GM13976 (cell line): ENCODE measurements at regions not wholly inside any gene's neighbourhood (a gene's known extent, or its start where the extent isn't known, plus 50 kb on each side); places are given as distances from the start of the nearest gene placed in this dataset.

Source experiments
- DNase-seq: peaks from one replicate; pipeline ENCODE4 v3.0.0; 2012; ENCODE audit warnings: low spot score
- in situ Hi-C: fragments of 300-500 bp; cut with MboI; formaldehyde crosslinking; loops from one replicate; pipeline ENCODE4 v1.12.0; 2022; ENCODE audit warnings: low sequenced_read_pairs, mixed read lengths, inconsistent platforms; ENCODE audit not compliant: unreplicated experiment
- TF ChIP-seq, protein P1 (sequence below): IDR thresholded peaks from 2 replicates; pipeline ENCODE4 v1.5.1; 2012; ENCODE audit warnings: borderline replicate concordance, mild to moderate bottlenecking; ENCODE audit not compliant: insufficient read depth; ENCODE audit errors: extremely low read depth, missing control alignments, control extremely low read depth

DNA sequence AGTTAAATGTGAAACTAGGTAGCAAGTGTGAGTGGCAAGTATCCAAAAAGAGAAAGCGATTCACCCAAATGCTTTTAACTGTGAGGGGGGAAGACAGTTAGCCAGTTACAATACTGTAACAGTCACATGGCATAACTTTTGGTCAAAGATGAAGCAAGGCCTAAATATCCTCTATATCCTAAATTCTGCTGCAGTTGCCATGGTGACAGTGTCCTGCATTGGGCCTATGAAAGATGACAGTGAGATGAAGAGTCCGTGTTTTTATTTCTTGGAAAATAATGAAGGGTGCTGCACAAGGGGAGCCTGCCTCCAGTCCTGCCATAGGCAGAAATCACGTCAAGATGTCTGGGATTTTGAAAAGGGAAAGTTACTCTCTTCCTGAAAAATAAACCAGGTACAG is 534.6 kb downstream of the NTRK2 start:
- in situ Hi-C loops, result no loop called here
- no peak for DNase-seq
- TF ChIP-seq, protein P1, sequence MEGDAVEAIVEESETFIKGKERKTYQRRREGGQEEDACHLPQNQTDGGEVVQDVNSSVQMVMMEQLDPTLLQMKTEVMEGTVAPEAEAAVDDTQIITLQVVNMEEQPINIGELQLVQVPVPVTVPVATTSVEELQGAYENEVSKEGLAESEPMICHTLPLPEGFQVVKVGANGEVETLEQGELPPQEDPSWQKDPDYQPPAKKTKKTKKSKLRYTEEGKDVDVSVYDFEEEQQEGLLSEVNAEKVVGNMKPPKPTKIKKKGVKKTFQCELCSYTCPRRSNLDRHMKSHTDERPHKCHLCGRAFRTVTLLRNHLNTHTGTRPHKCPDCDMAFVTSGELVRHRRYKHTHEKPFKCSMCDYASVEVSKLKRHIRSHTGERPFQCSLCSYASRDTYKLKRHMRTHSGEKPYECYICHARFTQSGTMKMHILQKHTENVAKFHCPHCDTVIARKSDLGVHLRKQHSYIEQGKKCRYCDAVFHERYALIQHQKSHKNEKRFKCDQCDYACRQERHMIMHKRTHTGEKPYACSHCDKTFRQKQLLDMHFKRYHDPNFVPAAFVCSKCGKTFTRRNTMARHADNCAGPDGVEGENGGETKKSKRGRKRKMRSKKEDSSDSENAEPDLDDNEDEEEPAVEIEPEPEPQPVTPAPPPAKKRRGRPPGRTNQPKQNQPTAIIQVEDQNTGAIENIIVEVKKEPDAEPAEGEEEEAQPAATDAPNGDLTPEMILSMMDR, result no peak

DNA sequence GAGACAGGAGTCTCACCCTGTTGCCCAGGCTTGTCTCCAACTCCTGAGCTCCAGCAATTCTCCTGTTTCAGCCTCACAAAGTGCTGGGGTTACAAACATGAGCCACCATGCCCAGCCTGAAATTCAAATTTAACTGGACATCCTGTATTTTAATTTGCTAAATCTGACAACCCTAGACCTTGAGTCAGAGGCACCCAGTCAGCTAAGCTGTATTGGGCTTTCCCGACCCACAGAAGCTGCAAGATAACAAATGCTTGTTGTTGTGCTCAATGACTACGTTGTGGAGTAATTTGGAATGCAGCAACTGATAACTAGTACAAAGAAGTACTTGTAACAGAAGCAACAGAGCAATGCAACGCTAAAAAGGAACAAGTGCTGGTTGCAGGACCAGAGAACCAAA is 533.1 kb downstream of the NTRK2 start:
- TF ChIP-seq, protein P1, result no peak
- DNase-seq, result no peak
- in situ Hi-C loops, result no loop called here

DNA sequence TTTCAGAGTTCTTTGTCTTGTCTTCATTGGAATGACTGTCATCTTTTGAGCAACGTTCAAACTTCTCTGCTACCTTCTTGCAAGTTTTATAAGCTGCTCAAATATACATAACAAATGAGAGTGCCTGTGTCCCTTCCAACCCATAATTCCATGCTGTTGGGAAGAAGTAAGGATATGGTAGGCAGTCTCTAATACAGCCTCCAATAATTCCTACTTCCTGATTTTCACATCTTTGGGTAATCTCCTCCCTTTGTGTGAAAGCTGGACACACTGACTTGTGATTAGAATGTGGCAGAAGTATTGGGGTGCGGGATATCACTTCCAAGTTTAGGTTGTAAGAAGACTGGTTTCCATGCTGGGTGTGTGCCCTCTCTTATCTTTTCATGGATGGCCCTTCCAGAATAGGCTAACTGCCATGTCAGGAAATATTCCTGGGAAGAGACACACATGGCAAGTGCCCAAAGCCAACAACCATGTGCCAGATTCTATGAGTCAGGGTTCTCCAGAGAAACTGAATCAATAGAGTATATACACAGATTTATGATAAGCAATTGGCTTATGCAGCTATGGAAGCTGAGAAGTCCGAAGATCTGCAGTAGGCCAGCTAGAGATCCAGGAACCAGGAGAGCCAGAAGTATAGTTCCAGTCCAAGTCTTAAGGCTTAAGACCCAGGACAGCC is 531.3 kb downstream of the NTRK2 start:
- in situ Hi-C loops, result no loop called here
- TF ChIP-seq, protein P1, result no peak
- DNase-seq, result no peak

DNA sequence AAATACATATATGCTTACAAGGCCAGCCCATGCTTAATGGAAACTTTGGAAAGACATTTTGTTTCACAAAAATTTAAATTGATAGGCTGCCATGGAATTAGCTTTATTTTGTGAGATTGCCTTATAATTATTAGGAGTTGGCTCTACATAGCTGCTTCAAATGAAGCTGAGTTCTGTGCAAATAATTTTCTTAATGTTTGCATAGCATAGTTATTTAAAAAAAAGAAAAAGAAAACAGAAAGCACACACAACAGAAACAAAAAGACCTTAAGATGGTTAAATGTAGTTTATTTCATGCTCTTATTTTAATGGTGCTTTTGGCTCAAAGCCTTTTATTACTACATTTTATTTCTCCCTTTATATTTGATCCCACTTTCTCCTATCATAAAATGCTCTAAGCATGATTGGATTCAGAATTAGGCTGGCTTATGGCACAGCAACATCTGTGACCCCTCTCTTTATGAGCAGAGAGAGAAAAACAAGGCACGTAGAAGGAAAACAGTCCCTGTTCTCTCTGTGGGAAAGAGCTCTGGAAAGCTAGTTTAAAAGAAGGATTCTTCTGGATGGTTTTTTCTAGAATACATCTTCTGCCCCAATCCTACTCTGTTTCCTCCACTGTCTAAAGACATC is 530.5 kb downstream of the NTRK2 start:
- TF ChIP-seq, protein P1, result no peak
- in situ Hi-C loops, result no loop called here
- DNase-seq, result no peak

DNA sequence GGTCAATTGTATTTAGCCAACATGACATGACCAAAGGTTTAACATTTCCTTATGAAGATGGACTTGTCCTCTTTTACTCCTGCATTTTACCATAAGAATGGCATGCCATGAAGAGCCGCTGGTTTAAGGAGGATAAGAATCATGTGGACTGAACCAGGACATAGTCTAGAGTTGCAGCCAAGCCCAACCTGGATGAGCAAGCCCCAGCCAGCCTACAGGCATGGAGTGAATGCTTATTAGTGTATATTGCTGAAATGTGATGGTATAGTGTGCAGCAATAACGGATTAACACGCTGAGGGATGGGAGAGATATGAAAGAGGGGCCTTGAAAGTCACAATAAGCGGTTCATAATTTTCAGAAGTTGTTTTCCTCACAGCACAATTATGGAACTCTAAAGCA is 523.2 kb downstream of the NTRK2 start:
- in situ Hi-C loops, result no loop called here
- no peak for DNase-seq
- TF ChIP-seq, protein P1, result no peak

DNA sequence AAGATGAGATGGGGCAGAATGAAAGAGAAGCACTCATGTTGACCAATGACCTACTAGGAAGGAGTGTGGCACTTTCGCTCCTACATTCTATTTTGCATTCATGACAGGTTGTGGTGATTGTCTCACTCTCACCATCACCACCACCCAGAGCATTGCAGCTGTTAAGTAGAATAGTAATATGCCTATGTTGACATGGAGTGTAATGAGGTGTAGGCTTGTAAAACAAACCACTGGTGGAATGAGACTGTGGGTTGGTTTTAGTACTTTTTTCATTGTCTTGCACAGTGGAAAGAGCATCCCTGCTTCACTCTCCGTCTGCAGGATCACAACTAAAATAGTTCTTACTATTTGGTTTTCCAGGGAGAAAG is 516.7 kb downstream of the NTRK2 start:
- TF ChIP-seq, protein P1, result no peak
- in situ Hi-C loops, result no loop called here
- no peak for DNase-seq
